RKO (cell line): ENCODE measurements at regions not wholly inside any gene's neighbourhood (a gene's known extent, or its start where the extent isn't known, plus 50 kb on each side); places are given as distances from the start of the nearest gene placed in this dataset.

ENCODE experiments used
- DNase-seq: peaks from one replicate; pipeline ENCODE4 v3.0.0-alpha.2; 2016; ENCODE audit warnings: low spot score

DNA sequence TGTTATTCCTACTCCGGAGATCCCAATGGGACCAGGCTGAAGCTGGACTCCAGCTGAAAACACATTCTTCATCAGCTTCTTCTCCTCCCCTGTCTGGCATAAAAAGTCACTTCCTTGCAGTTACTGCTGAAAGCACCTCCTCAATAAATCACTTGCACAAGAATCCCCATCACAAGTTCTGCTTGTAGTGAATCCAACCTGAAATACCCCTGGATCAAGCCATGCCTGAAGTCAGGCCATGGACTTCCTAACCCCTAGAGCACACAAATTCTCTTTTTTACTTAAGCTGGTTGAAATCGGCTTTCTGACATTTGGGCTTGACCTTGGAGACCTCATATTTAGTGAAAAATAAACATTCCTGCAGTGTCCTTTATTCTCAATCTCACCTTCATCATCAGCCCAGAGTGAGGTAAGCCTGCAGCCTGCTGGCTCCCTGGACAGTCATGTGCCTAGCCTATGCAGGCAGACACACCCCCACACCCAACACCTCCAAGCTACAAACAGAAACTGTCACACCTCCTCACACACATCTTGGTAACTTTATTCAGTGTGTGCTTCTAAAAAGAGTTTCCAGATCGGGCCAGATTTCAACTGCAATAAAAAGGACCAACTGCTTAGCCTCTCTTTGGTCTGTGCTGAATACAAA is 51.5 kb upstream of the PTPRT start:
- no peak for DNase-seq
